GM23338 (cell line): ENCODE measurements at regions not wholly inside any gene's neighbourhood (a gene's known extent, or its start where the extent isn't known, plus 50 kb on each side); places are given as distances from the start of the nearest gene placed in this dataset.

Experiments used
- ATAC-seq: fragments of 200-7000 bp; cut with Tn5 transposase; 3 replicates; pipeline ENCODE4 v1.9.1; 2020
- DNase-seq: peaks from one replicate; pipeline ENCODE4 v3.0.0-alpha.2; 2015; ENCODE audit warnings: low spot score
- H2AFZ ChIP-seq: fragments of 200-600 bp; sonication (generic); 2 replicates; pipeline ENCODE4 v1.8.0; 2016; ENCODE audit warnings: antibody characterized with exemption, mild to moderate bottlenecking, moderate library complexity
- H3F3A ChIP-seq: fragments of 200-600 bp; sonication (generic); replicated peaks from 2 replicates; pipeline ENCODE4 v1.8.0; 2017; ENCODE audit warnings: antibody characterized with exemption, mixed run types, low read depth
- H3K27ac ChIP-seq: fragments of 200-600 bp; sonication (generic); 2 replicates; pipeline ENCODE4 v1.6.1; 2016; ENCODE audit warnings: low read depth
- H3K27me3 ChIP-seq: fragments of 200-600 bp; sonication (generic); 2 replicates; pipeline ENCODE4 v1.8.0; 2016; ENCODE audit warnings: mild to moderate bottlenecking, mixed run types, moderate library complexity; ENCODE audit not compliant: insufficient read depth
- H3K36me3 ChIP-seq: fragments of 200-600 bp; sonication (generic); 2 replicates; pipeline ENCODE4 v1.8.0; 2016; ENCODE audit warnings: mild to moderate bottlenecking; ENCODE audit not compliant: insufficient read depth
- H3K4me1 ChIP-seq: fragments of 200-600 bp; sonication (generic); 2 replicates; pipeline ENCODE4 v1.8.0; 2016; ENCODE audit warnings: mild to moderate bottlenecking, moderate library complexity; ENCODE audit not compliant: insufficient read depth
- H3K4me2 ChIP-seq: fragments of 200-600 bp; sonication (generic); 2 replicates; pipeline ENCODE4 v1.7.1; 2017; ENCODE audit warnings: mixed run types
- H3K4me3 ChIP-seq: fragments of 200-600 bp; sonication (generic); 2 replicates; pipeline ENCODE4 v1.6.1; 2016; ENCODE audit warnings: mixed run types
- H3K79me2 ChIP-seq: fragments of 200-600 bp; sonication (generic); replicated peaks from 2 replicates; pipeline ENCODE4 v1.8.0; 2017; ENCODE audit warnings: mild to moderate bottlenecking; ENCODE audit not compliant: insufficient read depth
- H3K9me2 ChIP-seq: fragments of 200-600 bp; sonication (generic); 2 replicates; pipeline ENCODE4 v1.8.0; 2017; ENCODE audit not compliant: insufficient read depth
- H4K20me1 ChIP-seq: fragments of 200-600 bp; sonication (generic); replicated peaks from 2 replicates; pipeline ENCODE4 v1.8.0; 2017; ENCODE audit warnings: mild to moderate bottlenecking; ENCODE audit not compliant: insufficient read depth
- H3K27ac Mint-ChIP-seq: 2 replicates; pipeline ENCODE4 v1.8.0; 2020; ENCODE audit warnings: inconsistent platforms, mild to moderate bottlenecking, moderate library complexity, mixed read lengths
- H3K27me3 Mint-ChIP-seq: 3 replicates; pipeline ENCODE4 v1.8.0; 2022; ENCODE audit warnings: low read depth, mild to moderate bottlenecking, moderate library complexity, mixed read lengths, inconsistent platforms; ENCODE audit not compliant: insufficient read depth, poor library complexity
- H3K36me3 Mint-ChIP-seq: 3 replicates; pipeline ENCODE4 v1.8.0; 2021; ENCODE audit warnings: low read depth, mild to moderate bottlenecking, inconsistent platforms, moderate library complexity, mixed read lengths
- H3K4me1 Mint-ChIP-seq: 3 replicates; pipeline ENCODE4 v1.8.0; 2020; ENCODE audit warnings: mild to moderate bottlenecking, inconsistent platforms, mixed read lengths
- H3K4me3 Mint-ChIP-seq: 3 replicates; pipeline ENCODE4 v1.8.0; 2021; ENCODE audit warnings: moderate library complexity, mild to moderate bottlenecking, inconsistent platforms, mixed read lengths
- H3K9me3 Mint-ChIP-seq: 3 replicates; pipeline ENCODE4 v1.8.0; 2020; ENCODE audit warnings: moderate library complexity, mild to moderate bottlenecking, inconsistent platforms, mixed read lengths
- ETS1 ChIP-seq: IDR thresholded peaks from 2 replicates; pipeline ENCODE4 v1.6.1; 2016; ENCODE audit warnings: antibody characterized with exemption
- EZH2 ChIP-seq: fragments of 200-600 bp; sonication (generic); IDR thresholded peaks from one replicate; pipeline ENCODE4 v1.8.0; 2017; ENCODE audit warnings: antibody characterized with exemption, mild to moderate bottlenecking, low read depth; ENCODE audit not compliant: unreplicated experiment
- EZH2phosphoT487 ChIP-seq: fragments of 200-600 bp; sonication (generic); IDR thresholded peaks from one replicate; pipeline ENCODE4 v1.8.1; 2018; ENCODE audit warnings: antibody characterized with exemption; ENCODE audit not compliant: unreplicated experiment
- NANOG ChIP-seq: IDR thresholded peaks from 2 replicates; pipeline ENCODE4 v1.6.1; 2016; ENCODE audit warnings: antibody characterized with exemption, borderline replicate concordance
- ZNF114 ChIP-seq: fragments of 250-450 bp; sonication (Bioruptor Pico); IDR thresholded peaks from 2 replicates; pipeline ENCODE4 v1.5.0; 2020; ENCODE audit warnings: mild to moderate bottlenecking, moderate library complexity
- ZNF331 ChIP-seq: fragments of 250-450 bp; sonication (Bioruptor Pico); IDR thresholded peaks from 2 replicates; pipeline ENCODE4 v1.5.0; 2020; ENCODE audit warnings: low read depth, mild to moderate bottlenecking, moderate library complexity
- ZNF462 ChIP-seq: fragments of 250-450 bp; sonication (Bioruptor Pico); IDR thresholded peaks from 2 replicates; pipeline ENCODE4 v1.5.0; 2020; ENCODE audit warnings: mild to moderate bottlenecking, moderate library complexity
- TF ChIP-seq, protein P1 (sequence below): IDR thresholded peaks from one replicate; pipeline ENCODE4 v1.6.1; 2018; ENCODE audit warnings: antibody characterized with exemption; ENCODE audit not compliant: unreplicated experiment

DNA sequence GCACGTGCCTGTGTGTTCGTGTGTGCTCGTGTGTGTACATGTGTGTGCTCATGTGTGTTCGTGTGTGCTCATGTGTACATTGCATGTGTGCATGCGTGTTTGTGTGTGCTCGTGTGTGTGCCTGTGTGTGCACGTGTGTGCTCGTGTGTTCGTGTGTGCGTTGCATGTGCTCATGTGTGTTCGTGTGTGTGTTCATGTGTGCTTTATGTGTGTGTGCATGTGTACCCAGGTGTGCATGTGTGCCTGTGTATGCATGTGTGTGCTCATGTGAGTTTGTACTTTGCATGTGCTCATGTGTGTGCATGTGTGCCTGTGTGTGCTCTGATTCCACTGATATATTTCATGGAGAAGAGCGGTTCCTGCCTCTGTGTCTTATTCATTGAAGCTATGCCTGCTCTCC, 265.5 kb downstream of the FOXL1 start:
- 0 out of 2 replicates have a peak, but pooled peaks cover 2% of the 10 kb centered on the region for H3K9me2 ChIP-seq
- Mint-ChIP-seq H3K27ac (no peak overlapping the region), H3K4me1 (no peaks in the 10 kb centered on the region), H3K27me3 (peaks cover 4% of the 10 kb centered on the region), H3K9me3 (peaks cover 4% of the 10 kb centered on the region; the same call in 1 of the 3 replicates), H3K4me3 (no peak overlapping the region), H3K36me3 (no peaks in the 10 kb centered on the region)
- H3K4me2 ChIP-seq, result no peak overlapping the region
- H2AFZ ChIP-seq, result no peak overlapping the region
- no peaks in the 10 kb centered on the region for H3K36me3 ChIP-seq
- TF ChIP-seq EZH2phosphoT487 (no peak), EZH2 (no peak), ZNF114 (CRISPR knock-in tag) (no peak), ZNF462 (CRISPR knock-in tag) (no peak), ZNF331 (CRISPR knock-in tag) (no peak)
- H3K27ac ChIP-seq, result no peak overlapping the region
- H4K20me1 ChIP-seq, result no peaks in the 10 kb centered on the region
- H3K4me3 ChIP-seq, result no peak overlapping the region
- H3K79me2 ChIP-seq, result no peaks in the 10 kb centered on the region
- no peaks in the 10 kb centered on the region for H3K27me3 ChIP-seq
- no peak for DNase-seq
- no peaks in the 10 kb centered on the region for H3K4me1 ChIP-seq
- H3F3A ChIP-seq, result no peaks in the 10 kb centered on the region
- ATAC-seq, result no peak

GRCh38 chr16:86844695-86845094, 266.3 kb downstream of the FOXL1 start:
- H3K27ac ChIP-seq, result no peak overlapping the region
- no peaks in the 10 kb centered on the region for H3K79me2 ChIP-seq
- H4K20me1 ChIP-seq, result no peaks in the 10 kb centered on the region
- H3F3A ChIP-seq, result no peaks in the 10 kb centered on the region
- H3K4me1 ChIP-seq, result no peaks in the 10 kb centered on the region
- no peaks in the 10 kb centered on the region for H3K4me1 Mint-ChIP-seq
- no peak overlapping the region for H3K4me3 ChIP-seq
- no peak overlapping the region for H2AFZ ChIP-seq
- no peaks in the 10 kb centered on the region for H3K36me3 Mint-ChIP-seq
- H3K27ac Mint-ChIP-seq, result no peak overlapping the region
- H3K9me2 ChIP-seq, result no peaks in the 10 kb centered on the region
- DNase-seq (no peak), ATAC-seq (no peak)
- H3K27me3 ChIP-seq, result no peaks in the 10 kb centered on the region
- no peak overlapping the region for H3K4me2 ChIP-seq
- H3K4me3 Mint-ChIP-seq, result no peak overlapping the region
- H3K27me3 Mint-ChIP-seq, result peaks cover 8% of the 10 kb centered on the region
- no peaks in the 10 kb centered on the region for H3K36me3 ChIP-seq
- H3K9me3 Mint-ChIP-seq, result peaks cover 4% of the 10 kb centered on the region; the same call in 1 of the 3 replicates
- TF ChIP-seq ZNF331 (CRISPR knock-in tag), result no peak
- TF ChIP-seq, protein P1, sequence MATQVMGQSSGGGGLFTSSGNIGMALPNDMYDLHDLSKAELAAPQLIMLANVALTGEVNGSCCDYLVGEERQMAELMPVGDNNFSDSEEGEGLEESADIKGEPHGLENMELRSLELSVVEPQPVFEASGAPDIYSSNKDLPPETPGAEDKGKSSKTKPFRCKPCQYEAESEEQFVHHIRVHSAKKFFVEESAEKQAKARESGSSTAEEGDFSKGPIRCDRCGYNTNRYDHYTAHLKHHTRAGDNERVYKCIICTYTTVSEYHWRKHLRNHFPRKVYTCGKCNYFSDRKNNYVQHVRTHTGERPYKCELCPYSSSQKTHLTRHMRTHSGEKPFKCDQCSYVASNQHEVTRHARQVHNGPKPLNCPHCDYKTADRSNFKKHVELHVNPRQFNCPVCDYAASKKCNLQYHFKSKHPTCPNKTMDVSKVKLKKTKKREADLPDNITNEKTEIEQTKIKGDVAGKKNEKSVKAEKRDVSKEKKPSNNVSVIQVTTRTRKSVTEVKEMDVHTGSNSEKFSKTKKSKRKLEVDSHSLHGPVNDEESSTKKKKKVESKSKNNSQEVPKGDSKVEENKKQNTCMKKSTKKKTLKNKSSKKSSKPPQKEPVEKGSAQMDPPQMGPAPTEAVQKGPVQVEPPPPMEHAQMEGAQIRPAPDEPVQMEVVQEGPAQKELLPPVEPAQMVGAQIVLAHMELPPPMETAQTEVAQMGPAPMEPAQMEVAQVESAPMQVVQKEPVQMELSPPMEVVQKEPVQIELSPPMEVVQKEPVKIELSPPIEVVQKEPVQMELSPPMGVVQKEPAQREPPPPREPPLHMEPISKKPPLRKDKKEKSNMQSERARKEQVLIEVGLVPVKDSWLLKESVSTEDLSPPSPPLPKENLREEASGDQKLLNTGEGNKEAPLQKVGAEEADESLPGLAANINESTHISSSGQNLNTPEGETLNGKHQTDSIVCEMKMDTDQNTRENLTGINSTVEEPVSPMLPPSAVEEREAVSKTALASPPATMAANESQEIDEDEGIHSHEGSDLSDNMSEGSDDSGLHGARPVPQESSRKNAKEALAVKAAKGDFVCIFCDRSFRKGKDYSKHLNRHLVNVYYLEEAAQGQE, result no peak
- TF ChIP-seq ETS1, result no peak
- TF ChIP-seq ZNF114 (CRISPR knock-in tag), result no peak
- TF ChIP-seq NANOG, result no peak
